HG03159 (cell line): ENCODE measurements at regions not wholly inside any gene's neighbourhood (a gene's known extent, or its start where the extent isn't known, plus 50 kb on each side); places are given as distances from the start of the nearest gene placed in this dataset.

ENCODE experiments used
- ATAC-seq: cut with Tn5 transposase; IDR thresholded peaks from one replicate; pipeline ENCODE4 v1.9.1; 2021; ENCODE audit warnings: mild to moderate bottlenecking, moderate library complexity; ENCODE audit not compliant: unreplicated experiment

- ATAC-seq = no peak
Measured at GRCh38 chr17:63325808-63326207, 120.3 kb downstream of the CYB561 start.

GRCh38 chr17:63329876-63330275 lies 116.2 kb downstream of the CYB561 start:
- ATAC-seq = no peak

- no peak for ATAC-seq
Measured at GRCh38 chr17:63331301-63332061, 114.6 kb downstream of the CYB561 start.

GRCh38 chr17:63332286-63332685 lies 113.8 kb downstream of the CYB561 start:
- ATAC-seq = no peak

- no peak for ATAC-seq
Measured at GRCh38 chr17:63333869-63334268, 112.2 kb downstream of the CYB561 start.

GRCh38 chr17:63335831-63336230 lies 110.3 kb downstream of the CYB561 start:
- ATAC-seq = no peak

GRCh38 chr17:63337579-63337978 lies 108.5 kb downstream of the CYB561 start:
- ATAC-seq = no peak

- ATAC-seq = no peak
Measured at GRCh38 chr17:63338272-63338671, 107.8 kb downstream of the CYB561 start.

- no peak for ATAC-seq
Measured at GRCh38 chr17:63341276-63341675, 104.8 kb downstream of the CYB561 start.

- ATAC-seq = no peak
Measured at GRCh38 chr17:63344383-63344782, 101.7 kb downstream of the CYB561 start.

GRCh38 chr17:63345611-63346010 lies 100.5 kb downstream of the CYB561 start:
- no peak for ATAC-seq

GRCh38 chr17:63347475-63347874 lies 98.6 kb downstream of the CYB561 start:
- ATAC-seq = no peak

- ATAC-seq = no peak
Measured at GRCh38 chr17:63349478-63350000, 96.6 kb downstream of the CYB561 start.

- no peak for ATAC-seq
Measured at GRCh38 chr17:63350364-63350763, 95.7 kb downstream of the CYB561 start.

- ATAC-seq = no peak
Measured at GRCh38 chr17:63354256-63354655, 91.8 kb downstream of the CYB561 start.

- ATAC-seq = no peak
Measured at GRCh38 chr17:63356337-63356757, 89.8 kb downstream of the CYB561 start.

- ATAC-seq = no peak
Measured at GRCh38 chr17:63358111-63358839, 87.8 kb downstream of the CYB561 start.

GRCh38 chr17:63358956-63359355 lies 87.2 kb downstream of the CYB561 start:
- no peak for ATAC-seq

- no peak for ATAC-seq
Measured at GRCh38 chr17:63361182-63361581, 84.9 kb downstream of the CYB561 start.

GRCh38 chr17:63362115-63362514 lies 84.0 kb downstream of the CYB561 start:
- no peak for ATAC-seq

GRCh38 chr17:63364387-63364786 lies 81.7 kb downstream of the CYB561 start:
- no peak for ATAC-seq

- ATAC-seq = no peak
Measured at GRCh38 chr17:63364944-63365343, 81.2 kb downstream of the CYB561 start.
